HG03060 (cell line): ENCODE measurements at regions not wholly inside any gene's neighbourhood (a gene's known extent, or its start where the extent isn't known, plus 50 kb on each side); places are given as distances from the start of the nearest gene placed in this dataset.
A peak's percentile ranks its signal among the peaks of the same experiment; 100 is the strongest.

ENCODE experiments used
- ATAC-seq: cut with Tn5 transposase; IDR thresholded peaks from one replicate; pipeline ENCODE4 v1.9.1; 2021; ENCODE audit warnings: low read depth, moderate number of reproducible peaks; ENCODE audit not compliant: unreplicated experiment

DNA sequence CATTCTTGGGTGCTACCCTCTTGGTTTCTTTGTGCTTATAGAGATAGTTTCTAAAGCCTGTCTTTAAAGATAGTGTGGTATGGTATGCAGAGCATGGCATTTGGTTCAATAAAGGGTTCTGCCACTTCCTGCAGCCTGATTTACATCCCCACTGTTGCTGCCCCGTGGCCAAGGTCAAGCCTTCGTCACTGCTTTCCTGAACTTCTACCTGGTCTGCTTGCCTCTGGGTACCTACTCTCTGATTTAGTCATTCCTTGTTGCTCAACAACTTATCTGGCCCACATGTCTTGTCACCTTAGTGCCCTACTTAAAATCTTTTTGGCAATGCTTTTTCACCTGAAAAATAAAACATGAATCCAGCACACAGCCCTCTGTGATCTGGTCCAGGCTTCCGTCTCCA is 352.9 kb downstream of the LPIN1 start:
- ATAC-seq = no peak

DNA sequence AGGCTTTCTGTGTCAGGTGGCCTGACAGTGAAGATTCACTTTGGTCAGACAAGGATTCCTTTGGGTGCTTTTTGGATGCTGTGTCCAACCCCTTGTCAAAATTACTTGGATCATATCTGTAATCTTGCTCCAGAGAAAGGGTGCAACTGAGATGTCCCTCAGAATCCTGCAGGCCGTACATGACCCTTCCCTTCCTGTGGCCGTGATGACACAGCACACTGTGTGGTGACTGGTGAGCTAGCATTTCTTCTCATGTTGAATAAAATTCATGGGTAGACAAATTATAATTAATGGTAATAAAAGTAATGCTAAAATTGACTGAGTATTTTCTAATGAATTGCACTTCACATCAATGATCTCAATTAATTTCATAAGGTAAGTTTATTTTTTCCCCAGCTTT is 356.2 kb downstream of the LPIN1 start:
- ATAC-seq = no peak

DNA sequence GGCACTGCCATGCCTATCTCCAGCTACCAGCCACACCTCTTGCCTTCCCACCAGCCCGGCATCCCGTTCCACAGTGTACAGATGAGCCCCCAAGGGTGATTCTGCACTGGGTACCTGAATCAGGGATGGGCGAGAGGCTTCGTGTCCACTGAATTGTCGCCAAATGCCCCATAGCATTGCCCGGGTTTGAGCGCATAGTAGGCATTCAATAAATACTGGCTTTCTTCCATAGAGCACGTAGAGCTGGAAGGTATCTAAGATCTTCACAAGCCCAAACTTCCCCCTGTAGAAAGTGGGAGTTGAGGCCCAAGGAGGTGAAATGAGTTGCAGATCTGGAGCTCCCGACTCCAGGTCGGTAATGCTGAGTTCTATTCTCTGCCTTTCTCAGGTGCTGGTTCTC is 358.7 kb downstream of the LPIN1 start:
- no peak for ATAC-seq

DNA sequence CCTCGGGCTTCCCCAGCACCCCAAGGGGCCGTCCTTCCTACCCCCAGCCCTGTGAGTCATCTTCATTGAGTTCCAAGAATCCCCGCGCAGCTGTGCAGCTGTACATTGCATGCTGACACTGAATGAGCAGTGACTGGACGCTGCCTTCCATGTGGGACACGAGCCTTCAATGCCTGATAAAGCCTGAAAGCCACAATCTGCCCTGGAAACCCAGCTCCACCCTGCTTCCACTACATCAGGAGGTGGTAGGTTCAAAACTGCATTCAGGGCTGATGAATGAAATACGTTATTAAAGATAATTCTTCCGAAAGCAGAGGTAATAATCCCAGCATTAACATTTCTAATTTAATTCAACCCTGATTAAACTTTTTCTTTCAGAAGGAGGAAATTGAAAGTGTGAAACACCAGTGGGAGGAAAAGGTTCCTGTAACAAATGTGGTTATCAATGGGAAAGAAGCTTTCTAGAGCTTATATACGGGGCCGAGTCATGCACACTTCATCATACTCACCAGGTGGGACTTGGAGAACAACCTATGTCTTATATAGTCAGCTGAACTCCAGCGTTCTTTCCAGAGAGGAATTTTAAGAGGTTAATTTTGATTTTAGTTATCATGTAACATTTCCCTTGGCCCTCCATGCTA is 360.1 kb downstream of the LPIN1 start:
- ATAC-seq = no peak

DNA sequence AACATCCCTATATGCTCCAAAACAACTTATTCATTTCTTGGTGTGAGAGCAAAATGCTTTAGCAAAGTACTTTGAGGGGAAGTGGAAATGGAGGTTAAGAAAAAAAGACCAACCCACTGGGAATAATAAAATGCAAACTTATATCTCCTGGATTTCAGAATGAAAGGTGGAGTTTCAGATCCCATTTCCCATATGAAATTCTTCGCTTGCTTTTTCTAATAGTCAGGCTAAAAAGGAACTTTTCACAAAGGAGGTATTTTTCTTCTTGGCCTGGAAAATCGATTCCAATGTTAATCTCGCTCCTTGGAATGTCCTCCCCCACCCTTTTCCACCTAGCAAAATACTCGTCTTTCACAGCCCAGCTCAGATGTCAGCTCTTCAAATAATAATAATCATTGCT is 360.9 kb downstream of the LPIN1 start:
- no peak for ATAC-seq

DNA sequence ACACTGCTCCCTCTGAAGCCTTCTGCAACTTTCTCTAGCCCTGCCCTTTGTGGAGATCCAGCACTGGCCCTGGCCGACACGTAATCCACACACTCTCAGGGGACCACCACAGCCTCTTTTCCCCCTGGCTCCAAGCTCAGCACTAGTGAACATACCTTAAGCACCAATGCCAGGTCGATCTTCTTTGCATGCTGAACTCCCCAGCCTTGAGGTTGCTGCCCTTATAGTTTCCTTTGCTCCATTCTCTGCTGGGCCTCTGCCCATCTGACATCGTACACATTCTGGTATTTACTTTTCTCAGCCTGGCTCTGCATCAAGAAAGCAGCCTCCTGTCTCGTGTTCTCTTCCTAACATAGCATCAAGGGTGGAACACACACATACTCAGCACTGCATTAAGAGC is 361.5 kb downstream of the LPIN1 start:
- no peak for ATAC-seq

DNA sequence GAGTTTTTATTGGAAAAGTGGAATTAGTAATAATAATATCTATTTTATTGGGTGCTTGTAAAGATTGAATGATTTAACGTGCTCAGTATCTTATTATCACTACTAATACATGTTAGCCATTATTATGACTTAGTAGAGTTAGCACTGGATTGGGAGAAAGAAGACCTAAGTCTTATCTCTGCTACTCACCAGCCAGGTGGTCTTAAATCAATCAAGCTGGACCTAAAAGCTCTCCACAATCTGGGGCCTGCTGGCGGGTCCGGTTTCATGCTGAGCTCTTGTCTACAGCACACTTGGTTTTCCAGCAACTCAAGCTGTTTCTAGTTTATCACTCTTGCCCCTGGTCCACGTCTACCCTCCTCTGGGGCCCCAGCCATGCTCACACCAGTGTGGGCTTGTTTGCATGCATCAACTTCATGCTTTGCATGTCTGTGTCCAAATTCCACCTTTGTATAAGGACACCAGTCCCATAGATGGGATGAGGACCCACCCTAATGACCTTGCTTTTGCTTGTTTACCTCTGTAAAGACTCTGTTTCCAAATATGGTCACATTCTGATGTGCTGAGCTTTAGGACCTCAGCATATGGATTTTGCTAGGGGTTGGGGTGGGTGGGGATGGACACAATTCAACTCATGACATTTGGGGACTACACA is 363.1 kb downstream of the LPIN1 start:
- ATAC-seq = no peak

DNA sequence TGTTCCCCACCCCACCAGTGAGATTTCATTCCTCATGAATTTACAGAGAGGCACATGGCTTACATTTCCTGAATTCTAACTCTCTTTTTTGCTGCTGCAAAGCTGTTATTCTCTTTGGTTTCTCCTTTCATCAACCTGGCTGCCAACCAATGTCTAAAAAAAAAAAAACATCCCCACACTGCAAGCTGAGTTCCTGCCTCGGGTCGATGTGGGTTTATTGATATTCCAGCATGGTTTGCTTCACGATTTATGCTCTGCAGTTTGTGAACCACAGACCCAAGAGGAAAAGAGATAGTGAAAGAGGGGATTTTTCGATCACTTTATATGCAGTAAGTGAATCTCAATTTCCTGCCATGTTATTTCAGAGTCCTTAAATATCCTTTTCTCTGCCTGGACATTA is 363.6 kb downstream of the LPIN1 start:
- no peak for ATAC-seq

DNA sequence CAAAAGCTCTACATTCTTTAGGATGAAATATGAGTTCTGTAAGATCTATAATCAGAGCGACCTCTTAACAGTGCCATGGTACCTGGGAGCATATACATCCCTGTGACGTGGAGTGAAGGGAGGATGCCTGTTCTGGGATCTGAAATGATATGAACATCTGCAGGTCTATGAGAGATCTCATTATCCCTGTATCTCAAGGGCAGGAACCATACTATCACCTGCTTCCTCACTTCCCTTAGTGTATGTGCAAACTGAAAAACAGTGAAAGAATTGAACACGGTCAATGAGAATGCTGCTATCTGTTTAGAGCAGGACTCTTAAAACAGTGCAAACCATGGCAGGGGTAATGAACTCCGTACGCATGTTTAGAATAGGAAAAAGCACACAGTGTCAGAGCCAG is 364.0 kb downstream of the LPIN1 start:
- no peak for ATAC-seq

DNA sequence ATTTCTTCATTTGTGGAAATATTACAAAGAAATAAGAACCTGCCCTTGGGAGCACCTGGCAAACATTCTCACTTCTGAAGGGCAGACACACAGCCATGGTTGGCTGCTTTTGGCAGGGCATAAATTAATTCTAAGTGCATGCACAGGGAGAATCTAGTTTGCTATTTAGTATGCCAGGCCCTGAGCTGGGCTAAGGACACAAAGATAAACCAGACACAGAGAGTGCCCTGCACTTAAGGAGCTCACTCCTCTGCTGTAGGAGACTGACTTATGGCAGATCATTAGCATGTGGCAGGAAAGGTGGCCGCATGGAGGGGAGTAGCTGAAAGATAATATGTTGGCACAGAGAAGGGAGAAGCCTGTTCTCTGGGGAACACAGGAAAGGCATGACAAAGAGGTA is 367.0 kb downstream of the LPIN1 start:
- no peak for ATAC-seq

DNA sequence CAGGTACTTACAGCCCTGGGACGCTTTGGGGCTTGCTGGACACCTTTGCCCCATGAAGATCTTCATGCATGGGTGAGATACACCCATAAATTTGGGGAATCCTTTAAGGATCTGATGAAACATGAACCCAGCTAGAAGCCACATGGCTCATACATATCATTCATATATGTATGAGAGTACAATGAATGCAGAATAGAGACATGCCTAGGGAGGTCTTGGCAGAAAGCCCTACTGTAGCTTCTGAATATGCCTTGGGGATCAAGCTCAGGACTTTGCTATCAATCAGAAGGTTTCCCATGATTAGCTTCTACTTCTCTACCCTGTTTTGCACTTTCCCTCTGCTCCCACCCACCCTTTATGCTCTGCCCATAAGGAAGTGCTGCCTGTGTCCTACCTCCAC is 368.4 kb downstream of the LPIN1 start:
- ATAC-seq = no peak

DNA sequence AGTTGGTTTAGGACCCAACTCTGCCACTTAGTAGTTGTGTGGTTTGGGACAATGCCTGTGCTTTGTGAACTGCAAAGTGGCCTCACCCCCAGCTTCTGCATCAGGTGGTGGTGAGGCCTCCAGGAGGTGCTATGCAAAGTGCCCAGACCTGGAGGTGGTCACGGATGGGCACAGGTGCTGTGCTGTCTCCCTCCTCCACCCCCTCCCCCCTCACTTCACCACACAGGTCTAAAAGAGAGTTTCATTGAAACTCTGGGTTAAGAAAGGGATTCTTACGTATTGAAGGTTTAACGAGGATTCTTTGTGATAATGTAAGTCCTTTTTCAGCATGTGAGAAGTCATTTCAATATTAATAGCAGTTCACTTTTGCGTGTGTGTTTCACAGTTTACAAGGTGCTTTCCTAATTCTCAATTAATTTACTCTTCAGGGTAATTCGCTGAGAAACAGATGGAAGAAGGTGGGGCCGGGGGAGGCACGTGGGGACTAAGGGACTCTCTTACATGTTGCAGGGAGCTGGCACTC is 369.9 kb downstream of the LPIN1 start:
- peak; percentile 45 for ATAC-seq

DNA sequence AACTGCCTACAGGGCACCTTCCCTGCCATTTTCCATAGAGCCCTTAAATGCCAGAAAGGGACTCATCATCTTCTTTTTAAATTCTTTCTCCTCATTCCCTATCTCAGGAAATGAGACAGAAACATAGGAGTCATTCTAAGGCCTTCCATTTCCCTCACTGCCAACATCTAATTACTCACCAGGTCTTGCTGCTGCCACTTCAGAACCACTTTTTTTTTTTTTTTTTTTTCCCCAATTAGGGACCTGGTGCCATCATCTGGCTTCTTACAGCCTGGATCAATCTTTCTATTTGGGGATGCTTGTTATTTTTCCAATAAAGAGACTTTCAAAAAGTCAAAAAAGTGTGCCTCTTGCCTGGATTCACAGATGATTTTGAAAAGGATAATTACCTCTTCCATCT is 373.4 kb downstream of the LPIN1 start:
- ATAC-seq = no peak

DNA sequence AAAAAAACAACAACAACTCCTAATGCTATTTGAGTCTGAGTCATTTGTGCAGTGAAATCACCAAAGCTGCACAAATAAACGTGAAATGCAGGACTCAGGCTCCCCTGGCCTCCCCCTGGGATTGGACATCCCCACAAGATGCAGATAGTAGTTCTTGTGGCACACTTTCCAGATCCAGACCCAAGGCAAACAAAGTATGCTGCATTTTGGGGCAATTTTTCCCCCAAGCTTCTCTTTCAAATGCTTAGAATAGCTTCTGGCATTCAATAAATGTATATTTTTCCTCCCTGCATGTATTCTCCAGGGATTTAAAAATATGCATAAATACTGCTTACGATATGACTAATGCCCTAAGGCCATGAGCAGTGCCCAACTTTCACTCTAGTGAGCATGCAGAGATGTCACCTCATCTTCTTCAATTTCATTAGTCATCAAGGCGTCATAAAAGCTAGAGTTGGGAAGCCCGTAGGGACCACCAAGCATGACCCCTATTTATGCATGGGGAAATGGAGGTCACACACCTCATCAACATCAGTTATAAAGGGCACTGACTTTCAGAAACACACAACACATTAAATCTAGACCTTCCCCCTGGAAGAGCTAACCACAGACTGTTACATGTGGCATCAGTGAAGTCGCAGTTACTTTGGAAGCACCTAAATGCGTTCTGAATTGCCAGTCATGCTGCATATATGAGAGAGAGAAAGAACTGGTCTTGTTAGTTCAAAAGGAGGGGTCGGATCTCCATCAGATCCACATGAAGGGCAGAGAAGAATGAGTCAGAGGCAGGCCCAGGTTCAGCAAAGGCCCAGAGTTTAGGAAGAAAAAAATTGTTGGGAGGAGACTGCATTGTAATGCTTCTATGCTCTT is 374.1 kb downstream of the LPIN1 start:
- peak; percentile 38 for ATAC-seq

DNA sequence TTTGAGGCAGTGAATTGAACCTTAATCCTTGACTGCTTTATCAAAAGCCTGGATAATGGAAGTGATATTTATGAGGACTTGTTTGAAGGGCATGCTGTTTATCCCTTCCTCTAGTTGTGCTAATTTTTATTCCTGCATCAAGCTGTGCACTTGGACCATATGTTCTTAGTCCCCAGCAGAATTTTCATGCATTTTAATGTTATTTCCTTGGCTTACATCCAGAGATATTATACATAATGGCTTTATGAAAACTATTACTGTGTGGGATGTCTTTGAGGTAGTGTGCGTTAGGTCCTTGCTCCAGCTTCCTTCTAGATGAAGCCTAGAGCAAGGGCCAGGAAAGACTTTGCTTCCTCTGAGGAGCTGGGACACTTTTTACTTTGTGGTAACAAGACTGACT is 378.4 kb downstream of the LPIN1 start:
- ATAC-seq = no peak

DNA sequence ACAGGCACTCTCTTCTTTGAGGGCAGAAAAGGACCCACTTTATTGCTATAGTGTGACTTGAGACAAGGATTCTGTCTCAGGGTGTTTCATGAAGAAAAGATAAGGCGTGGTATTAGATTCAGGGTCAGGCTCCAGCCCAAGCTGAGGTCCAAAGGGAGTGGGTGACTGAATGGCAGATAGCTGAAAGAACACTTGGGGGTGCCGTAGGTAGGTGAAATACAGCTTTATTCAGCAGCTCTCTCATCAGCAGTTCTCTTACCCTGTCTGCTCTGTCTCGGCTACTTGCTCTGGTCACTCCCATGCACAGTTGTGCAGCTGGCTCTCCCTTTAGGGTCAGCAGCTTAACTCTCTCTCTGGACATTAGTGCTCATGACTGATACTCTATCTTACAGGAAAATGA is 379.9 kb downstream of the LPIN1 start:
- no peak for ATAC-seq

DNA sequence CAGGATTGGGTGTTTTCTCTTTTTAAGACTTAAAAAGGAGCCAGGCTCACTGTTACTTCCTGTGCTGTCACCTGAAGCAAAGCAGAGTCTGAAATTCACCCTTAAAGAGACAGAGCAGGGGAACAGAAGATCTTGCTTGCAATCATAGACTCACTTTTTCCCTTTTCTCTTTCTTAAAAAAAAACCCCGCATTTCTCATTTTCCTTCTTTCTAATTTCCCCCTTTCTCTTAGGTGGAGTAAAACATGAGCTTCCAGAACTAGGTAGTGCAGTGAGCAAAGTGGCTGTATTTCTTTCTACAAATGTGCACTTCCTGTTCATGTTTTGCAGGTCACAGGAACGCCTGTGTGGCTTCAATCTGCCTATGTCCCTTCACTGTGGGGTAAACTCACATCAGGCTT is 381.2 kb downstream of the LPIN1 start:
- no peak for ATAC-seq

DNA sequence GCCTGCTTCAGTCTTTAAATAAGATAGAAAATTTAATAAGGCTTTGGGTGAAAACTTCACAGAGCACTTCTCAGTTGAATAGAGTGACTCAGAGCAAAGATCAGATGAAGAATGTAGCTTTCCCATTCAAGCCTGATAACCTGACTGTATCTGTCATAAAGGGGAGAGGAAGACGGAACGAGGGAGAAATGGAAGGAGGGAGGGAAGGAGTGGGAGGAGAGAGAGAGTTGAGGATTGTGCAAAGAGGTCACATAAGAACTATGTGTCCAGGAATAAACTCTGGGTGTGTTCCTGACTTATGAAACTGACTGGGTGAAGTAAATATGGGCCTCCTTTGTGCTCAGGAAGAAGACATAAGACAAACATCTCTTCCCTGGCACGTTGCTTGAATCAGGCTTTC is 385.5 kb downstream of the LPIN1 start:
- ATAC-seq = no peak

DNA sequence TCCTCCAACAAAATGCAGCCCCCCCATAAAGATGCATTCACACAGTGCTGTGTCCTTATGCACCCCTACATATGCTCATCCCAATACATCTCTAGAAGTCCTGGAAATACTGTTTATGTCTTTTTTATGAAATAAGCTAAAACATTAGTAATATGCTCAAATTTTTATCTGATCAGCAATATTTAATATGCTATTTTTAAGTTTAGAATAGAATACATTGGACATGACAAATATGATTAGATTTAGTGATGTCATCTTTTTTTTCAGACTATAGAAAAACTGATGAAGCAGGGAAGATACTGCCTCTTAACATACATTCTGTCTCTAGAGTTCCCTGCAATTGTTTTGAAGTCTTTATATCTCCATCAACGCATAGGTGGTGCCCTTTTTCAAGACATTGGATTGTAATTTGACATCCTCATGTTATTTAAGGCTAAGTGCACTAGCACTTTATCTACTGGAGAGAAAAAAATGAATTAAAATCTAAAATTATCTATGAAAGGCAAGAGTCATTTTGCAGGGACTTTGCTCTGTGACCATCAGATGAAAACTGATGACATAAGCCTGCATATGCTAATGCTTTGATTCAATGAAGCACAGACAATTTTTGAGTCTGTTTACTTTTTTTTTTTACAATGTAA is 395.3 kb downstream of the LPIN1 start:
- ATAC-seq = no peak

DNA sequence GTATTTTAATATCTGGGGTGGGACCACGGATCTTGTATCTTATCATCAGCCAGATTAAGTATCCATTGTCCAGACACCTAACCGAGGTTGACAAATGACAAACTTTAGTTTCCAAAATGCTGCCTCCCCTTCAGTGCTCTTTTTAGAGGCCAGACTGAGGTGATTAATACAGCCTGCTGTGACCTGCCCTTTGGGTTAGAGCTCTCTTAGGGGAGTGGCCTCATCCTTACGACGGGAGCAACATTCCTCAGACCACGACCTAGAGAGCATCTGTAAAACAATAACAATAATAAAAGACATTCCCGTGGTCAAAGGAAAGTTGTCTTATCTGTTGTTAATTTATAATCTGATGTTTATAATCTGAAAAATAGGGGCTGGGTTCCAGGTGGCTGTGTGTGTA is 405.3 kb downstream of the LPIN1 start:
- ATAC-seq = no peak

DNA sequence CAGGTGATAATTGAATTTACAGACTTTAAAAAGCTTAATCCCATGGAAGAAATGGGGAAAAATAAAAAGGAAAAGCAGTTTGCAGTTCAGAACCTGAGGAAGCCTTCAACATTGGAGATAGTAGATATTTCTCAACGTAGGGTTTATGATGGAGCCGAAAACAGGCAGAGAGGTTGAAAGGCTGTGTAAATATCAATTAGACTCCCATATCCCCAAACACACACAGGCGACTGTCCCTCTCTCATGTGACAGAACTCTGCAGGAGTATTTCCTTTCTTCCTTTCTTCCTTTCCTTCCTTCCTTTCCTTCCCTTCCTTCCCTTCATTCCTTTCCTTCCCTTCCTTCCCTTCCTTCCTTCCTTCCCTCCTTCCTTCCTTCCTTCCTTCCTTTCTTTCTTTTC is 406.5 kb downstream of the LPIN1 start:
- ATAC-seq = no peak
